HEK293 (cell line): ENCODE measurements at regions not wholly inside any gene's neighbourhood (a gene's known extent, or its start where the extent isn't known, plus 50 kb on each side); places are given as distances from the start of the nearest gene placed in this dataset.

ENCODE experiments used
- CTCF ChIA-PET: fragments of 350-600 bp; formaldehyde crosslinking; extraction: SDS; loops from one replicate; lab custom pipeline; 2021; ENCODE audit warnings: antibody characterized with exemption; lab: Yijun Ruan, JAX
- POLR2A ChIA-PET: fragments of 300-600 bp; formaldehyde crosslinking; extraction: SDS; loops from one replicate; lab custom pipeline; 2020; ENCODE audit warnings: antibody characterized with exemption, inconsistent platforms; lab: Yijun Ruan, JAX
- H3K27ac ChIP-seq: fragments of 200-500 bp; sonication (Bioruptor generic); 2 replicates; pipeline ENCODE4 v1.5.1; 2014; ENCODE audit warnings: low read depth, low read length, control low read depth, inconsistent platforms; ENCODE audit errors: extremely low read depth
- H3K36me3 ChIP-seq, 2 experiments: fragments of 200-500 bp in 1 of 2; sonication (Bioruptor generic) in 1 of 2; 1 replicate in 1 of 2; 2 replicates in 1 of 2; pipeline ENCODE4 v1.5.1; 2014 to 2017; ENCODE audit warnings: inconsistent platforms in 2 of 2, low read length in 2 of 2; ENCODE audit not compliant: control insufficient read depth in 2 of 2, insufficient read depth in 1 of 2
- H3K4me1 ChIP-seq: fragments of 200-500 bp; sonication (Bioruptor generic); 2 replicates; pipeline ENCODE4 v1.5.1; 2014; ENCODE audit warnings: mild to moderate bottlenecking, low read length, inconsistent platforms; ENCODE audit not compliant: control insufficient read depth, insufficient read depth
- H3K4me3 ChIP-seq: 2 replicates; pipeline ENCODE4 v1.5.1; 2011; ENCODE audit warnings: low read depth, mild to moderate bottlenecking, control low read depth, low read length, moderate library complexity
- H3K9me3 ChIP-seq: fragments of 200-500 bp; sonication (Bioruptor generic); 2 replicates; pipeline ENCODE4 v1.5.1; 2014; ENCODE audit warnings: low read depth, low read length, inconsistent platforms; ENCODE audit not compliant: control insufficient read depth, insufficient read depth
- FEZF1 ChIP-seq: fragments of 450-650 bp; formaldehyde crosslinking; IDR thresholded peaks from 2 replicates; pipeline ENCODE4 v1.5.1; 2016; ENCODE audit warnings: missing biosample characterization, missing genetic modification characterization
- GLIS2 ChIP-seq: fragments of 450-650 bp; formaldehyde crosslinking; IDR thresholded peaks from 2 replicates; pipeline ENCODE4 v1.5.1; 2016; ENCODE audit warnings: missing biosample characterization, missing genetic modification characterization
- HOXD13 ChIP-seq: sonication (generic); formaldehyde crosslinking; IDR thresholded peaks from 2 replicates; pipeline ENCODE4 v1.8.0; 2022; ENCODE audit warnings: missing genetic modification reagents, borderline replicate concordance
- YY2 ChIP-seq: fragments of 450-650 bp; formaldehyde crosslinking; IDR thresholded peaks from 2 replicates; pipeline ENCODE4 v1.5.1; 2016; ENCODE audit warnings: missing biosample characterization, missing genetic modification characterization
- ZFP37 ChIP-seq: fragments of 450-650 bp; formaldehyde crosslinking; IDR thresholded peaks from 2 replicates; pipeline ENCODE4 v1.5.1; 2016; ENCODE audit warnings: missing biosample characterization, missing genetic modification characterization
- ZIC2 ChIP-seq: fragments of 450-650 bp; formaldehyde crosslinking; IDR thresholded peaks from 2 replicates; pipeline ENCODE4 v1.5.1; 2016; ENCODE audit warnings: missing biosample characterization, missing genetic modification characterization
- ZNF155 ChIP-seq: fragments of 450-650 bp; formaldehyde crosslinking; IDR thresholded peaks from 2 replicates; pipeline ENCODE4 v1.5.1; 2016; ENCODE audit warnings: missing biosample characterization, missing genetic modification characterization
- ZNF16 ChIP-seq: fragments of 450-650 bp; formaldehyde crosslinking; IDR thresholded peaks from 2 replicates; pipeline ENCODE4 v1.5.1; 2016; ENCODE audit warnings: low read depth, missing biosample characterization, missing genetic modification characterization
- ZNF184 ChIP-seq: fragments of 450-650 bp; IDR thresholded peaks from 2 replicates; pipeline ENCODE4 v1.5.1; 2018; ENCODE audit warnings: missing biosample characterization, mild to moderate bottlenecking, missing genetic modification characterization
- ZNF23 ChIP-seq: fragments of 450-650 bp; formaldehyde crosslinking; IDR thresholded peaks from 2 replicates; pipeline ENCODE4 v1.5.1; 2016; ENCODE audit warnings: missing biosample characterization, missing genetic modification characterization, borderline replicate concordance
- ZNF324 ChIP-seq: fragments of 450-650 bp; formaldehyde crosslinking; IDR thresholded peaks from 2 replicates; pipeline ENCODE4 v1.5.1; 2016; ENCODE audit warnings: missing biosample characterization, missing genetic modification characterization
- ZNF341 ChIP-seq: fragments of 450-650 bp; formaldehyde crosslinking; IDR thresholded peaks from 2 replicates; pipeline ENCODE4; 2016; ENCODE audit warnings: low read depth, missing biosample characterization, missing genetic modification characterization
- ZNF433 ChIP-seq: fragments of 450-650 bp; formaldehyde crosslinking; IDR thresholded peaks from 2 replicates; pipeline ENCODE4 v1.5.1; 2016; ENCODE audit warnings: missing biosample characterization, missing genetic modification characterization, low read depth
- ZNF48 ChIP-seq: fragments of 450-650 bp; formaldehyde crosslinking; IDR thresholded peaks from 2 replicates; pipeline ENCODE4 v1.5.1; 2016; ENCODE audit warnings: missing biosample characterization, missing genetic modification characterization
- ZNF510 ChIP-seq: fragments of 450-650 bp; formaldehyde crosslinking; IDR thresholded peaks from 2 replicates; pipeline ENCODE4 v1.5.1; 2018; ENCODE audit warnings: mild to moderate bottlenecking, missing genetic modification characterization, missing biosample characterization; ENCODE audit not compliant: insufficient replicate concordance
- ZNF549 ChIP-seq: fragments of 450-650 bp; IDR thresholded peaks from 2 replicates; pipeline ENCODE4 v1.5.1; 2018; ENCODE audit warnings: missing biosample characterization, missing genetic modification characterization, mild to moderate bottlenecking, inconsistent platforms, moderate library complexity
- TF ChIP-seq, protein P1 (sequence below): fragments of 450-650 bp; formaldehyde crosslinking; IDR thresholded peaks from 2 replicates; pipeline ENCODE4 v1.5.1; 2016; ENCODE audit warnings: missing biosample characterization, missing genetic modification characterization, low read depth
- TF ChIP-seq, protein P2 (sequence below): fragments of 450-650 bp; formaldehyde crosslinking; IDR thresholded peaks from 2 replicates; pipeline ENCODE4 v1.5.1; 2017; ENCODE audit warnings: missing biosample characterization, missing genetic modification characterization
- TF ChIP-seq, protein P3 (sequence below): fragments of 450-650 bp; formaldehyde crosslinking; IDR thresholded peaks from 2 replicates; pipeline ENCODE4 v1.5.1; 2016; ENCODE audit warnings: missing biosample characterization, missing genetic modification characterization
- TF ChIP-seq, protein P4 (sequence below): fragments of 450-650 bp; formaldehyde crosslinking; IDR thresholded peaks from 2 replicates; pipeline ENCODE4 v1.5.1; 2017; ENCODE audit warnings: missing biosample characterization, missing genetic modification characterization

DNA sequence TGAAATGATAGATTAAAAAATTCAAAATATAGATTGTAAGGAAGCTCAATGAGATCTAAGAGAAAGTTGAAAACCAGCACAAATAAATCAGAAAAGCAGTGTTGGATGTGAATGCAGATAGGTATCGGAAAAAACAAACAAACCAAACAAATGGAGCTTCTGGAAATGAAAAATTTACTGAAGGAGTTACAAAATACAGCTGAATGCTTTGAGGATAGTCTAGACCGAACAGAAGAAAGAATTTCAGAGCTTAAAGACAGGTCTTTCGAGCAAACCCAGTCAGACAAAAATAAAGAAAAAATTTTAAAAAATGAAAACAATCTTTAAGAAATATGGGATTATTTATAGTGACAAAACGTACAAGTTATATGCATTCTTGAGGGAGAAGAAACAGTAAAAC lies 146.7 kb downstream of the FAM83B start (continued):
- TF ChIP-seq, protein P1, sequence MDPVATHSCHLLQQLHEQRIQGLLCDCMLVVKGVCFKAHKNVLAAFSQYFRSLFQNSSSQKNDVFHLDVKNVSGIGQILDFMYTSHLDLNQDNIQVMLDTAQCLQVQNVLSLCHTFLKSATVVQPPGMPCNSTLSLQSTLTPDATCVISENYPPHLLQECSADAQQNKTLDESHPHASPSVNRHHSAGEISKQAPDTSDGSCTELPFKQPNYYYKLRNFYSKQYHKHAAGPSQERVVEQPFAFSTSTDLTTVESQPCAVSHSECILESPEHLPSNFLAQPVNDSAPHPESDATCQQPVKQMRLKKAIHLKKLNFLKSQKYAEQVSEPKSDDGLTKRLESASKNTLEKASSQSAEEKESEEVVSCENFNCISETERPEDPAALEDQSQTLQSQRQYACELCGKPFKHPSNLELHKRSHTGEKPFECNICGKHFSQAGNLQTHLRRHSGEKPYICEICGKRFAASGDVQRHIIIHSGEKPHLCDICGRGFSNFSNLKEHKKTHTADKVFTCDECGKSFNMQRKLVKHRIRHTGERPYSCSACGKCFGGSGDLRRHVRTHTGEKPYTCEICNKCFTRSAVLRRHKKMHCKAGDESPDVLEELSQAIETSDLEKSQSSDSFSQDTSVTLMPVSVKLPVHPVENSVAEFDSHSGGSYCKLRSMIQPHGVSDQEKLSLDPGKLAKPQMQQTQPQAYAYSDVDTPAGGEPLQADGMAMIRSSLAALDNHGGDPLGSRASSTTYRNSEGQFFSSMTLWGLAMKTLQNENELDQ (tag by site-specific recombination) = no peak
- TF ChIP-seq ZNF23 (tag by site-specific recombination) = no peak
- no peak for TF ChIP-seq ZNF184 (tag by site-specific recombination)
- TF ChIP-seq, protein P2, sequence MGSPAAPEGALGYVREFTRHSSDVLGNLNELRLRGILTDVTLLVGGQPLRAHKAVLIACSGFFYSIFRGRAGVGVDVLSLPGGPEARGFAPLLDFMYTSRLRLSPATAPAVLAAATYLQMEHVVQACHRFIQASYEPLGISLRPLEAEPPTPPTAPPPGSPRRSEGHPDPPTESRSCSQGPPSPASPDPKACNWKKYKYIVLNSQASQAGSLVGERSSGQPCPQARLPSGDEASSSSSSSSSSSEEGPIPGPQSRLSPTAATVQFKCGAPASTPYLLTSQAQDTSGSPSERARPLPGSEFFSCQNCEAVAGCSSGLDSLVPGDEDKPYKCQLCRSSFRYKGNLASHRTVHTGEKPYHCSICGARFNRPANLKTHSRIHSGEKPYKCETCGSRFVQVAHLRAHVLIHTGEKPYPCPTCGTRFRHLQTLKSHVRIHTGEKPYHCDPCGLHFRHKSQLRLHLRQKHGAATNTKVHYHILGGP = no peak
- TF ChIP-seq, protein P3, sequence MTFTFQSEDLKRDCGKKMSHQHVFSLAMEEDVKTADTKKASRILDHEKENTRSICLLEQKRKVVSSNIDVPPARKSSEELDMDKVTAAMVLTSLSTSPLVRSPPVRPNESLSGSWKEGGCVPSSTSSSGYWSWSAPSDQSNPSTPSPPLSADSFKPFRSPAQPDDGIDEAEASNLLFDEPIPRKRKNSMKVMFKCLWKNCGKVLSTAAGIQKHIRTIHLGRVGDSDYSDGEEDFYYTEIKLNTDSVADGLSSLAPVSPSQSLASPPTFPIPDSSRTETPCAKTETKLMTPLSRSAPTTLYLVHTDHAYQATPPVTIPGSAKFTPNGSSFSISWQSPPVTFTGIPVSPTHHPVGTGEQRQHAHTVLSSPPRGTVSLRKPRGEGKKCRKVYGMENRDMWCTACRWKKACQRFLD (tag by site-specific recombination) = no peak
- TF ChIP-seq, protein P4, sequence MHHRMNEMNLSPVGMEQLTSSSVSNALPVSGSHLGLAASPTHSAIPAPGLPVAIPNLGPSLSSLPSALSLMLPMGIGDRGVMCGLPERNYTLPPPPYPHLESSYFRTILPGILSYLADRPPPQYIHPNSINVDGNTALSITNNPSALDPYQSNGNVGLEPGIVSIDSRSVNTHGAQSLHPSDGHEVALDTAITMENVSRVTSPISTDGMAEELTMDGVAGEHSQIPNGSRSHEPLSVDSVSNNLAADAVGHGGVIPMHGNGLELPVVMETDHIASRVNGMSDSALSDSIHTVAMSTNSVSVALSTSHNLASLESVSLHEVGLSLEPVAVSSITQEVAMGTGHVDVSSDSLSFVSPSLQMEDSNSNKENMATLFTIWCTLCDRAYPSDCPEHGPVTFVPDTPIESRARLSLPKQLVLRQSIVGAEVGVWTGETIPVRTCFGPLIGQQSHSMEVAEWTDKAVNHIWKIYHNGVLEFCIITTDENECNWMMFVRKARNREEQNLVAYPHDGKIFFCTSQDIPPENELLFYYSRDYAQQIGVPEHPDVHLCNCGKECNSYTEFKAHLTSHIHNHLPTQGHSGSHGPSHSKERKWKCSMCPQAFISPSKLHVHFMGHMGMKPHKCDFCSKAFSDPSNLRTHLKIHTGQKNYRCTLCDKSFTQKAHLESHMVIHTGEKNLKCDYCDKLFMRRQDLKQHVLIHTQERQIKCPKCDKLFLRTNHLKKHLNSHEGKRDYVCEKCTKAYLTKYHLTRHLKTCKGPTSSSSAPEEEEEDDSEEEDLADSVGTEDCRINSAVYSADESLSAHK (tag by site-specific recombination) = no peak
- TF ChIP-seq ZFP37 (tag by site-specific recombination) = no peak
- TF ChIP-seq, all 188 proteins: peak for 0

DNA sequence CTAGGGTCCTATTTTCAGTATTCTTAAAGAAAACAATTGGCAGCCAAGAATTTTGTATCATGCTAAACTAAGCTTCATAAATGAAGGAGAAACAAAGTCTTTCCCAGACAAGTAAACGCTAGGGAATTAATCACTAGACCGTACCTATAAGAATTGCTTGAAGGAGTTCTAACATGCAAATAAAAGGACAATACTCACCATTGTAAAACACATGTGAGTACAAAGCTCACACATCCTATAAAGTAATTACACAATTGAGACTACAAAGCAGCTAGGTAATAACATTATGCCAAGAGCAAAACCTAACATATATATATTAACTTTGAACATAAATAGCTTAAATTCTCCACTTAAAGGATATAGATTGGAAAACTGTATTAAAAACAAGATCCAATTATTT lies 147.4 kb downstream of the FAM83B start:
- POLR2A ChIA-PET = no interaction called here
- no peak overlapping the region for H3K27ac ChIP-seq
- H3K4me3 ChIP-seq = no peak overlapping the region
- TF ChIP-seq FEZF1 (tag by site-specific recombination) (no peak), ZNF16 (tag by site-specific recombination) (no peak), YY2 (tag by site-specific recombination) (no peak), ZNF549 (no peak), ZIC2 (no peak), ZNF433 (tag by site-specific recombination) (no peak), ZNF341 (no peak), ZNF510 (tag by site-specific recombination) (no peak), GLIS2 (tag by site-specific recombination) (no peak), ZNF155 (tag by site-specific recombination) (no peak), ZNF48 (tag by site-specific recombination) (no peak), ZNF324 (tag by site-specific recombination) (no peak), HOXD13 (CRISPR knock-in tag) (no peak)
- TF ChIP-seq, protein P4 (tag by site-specific recombination) = no peak
- CTCF ChIA-PET = interaction anchor here (0.5 to 5.1 kb wide), 13 partner anchors 7 to 1008 kb away, joined by 3 to 46 read pairs (median 4); no protein-coding TSS in a partner anchor
- no peaks in the 10 kb centered on the region for H3K36me3 ChIP-seq
- H3K4me1 ChIP-seq = no peaks in the 10 kb centered on the region
- H3K9me3 ChIP-seq = no peaks in the 10 kb centered on the region; the same call in 1 of the 2 replicates
